ENCODE measurements at regions not wholly inside any gene's neighbourhood (a gene's known extent, or its start where the extent isn't known, plus 50 kb on each side); places are given as distances from the start of the nearest gene placed in this dataset.
A peak's percentile ranks its signal among the peaks of the same experiment; 100 is the strongest.
"Not testable (repeated sequence)": the region's sequence is repeated elsewhere in the genome, so short reads cannot be mapped to it uniquely, and the experiment has no call there.

DNA sequence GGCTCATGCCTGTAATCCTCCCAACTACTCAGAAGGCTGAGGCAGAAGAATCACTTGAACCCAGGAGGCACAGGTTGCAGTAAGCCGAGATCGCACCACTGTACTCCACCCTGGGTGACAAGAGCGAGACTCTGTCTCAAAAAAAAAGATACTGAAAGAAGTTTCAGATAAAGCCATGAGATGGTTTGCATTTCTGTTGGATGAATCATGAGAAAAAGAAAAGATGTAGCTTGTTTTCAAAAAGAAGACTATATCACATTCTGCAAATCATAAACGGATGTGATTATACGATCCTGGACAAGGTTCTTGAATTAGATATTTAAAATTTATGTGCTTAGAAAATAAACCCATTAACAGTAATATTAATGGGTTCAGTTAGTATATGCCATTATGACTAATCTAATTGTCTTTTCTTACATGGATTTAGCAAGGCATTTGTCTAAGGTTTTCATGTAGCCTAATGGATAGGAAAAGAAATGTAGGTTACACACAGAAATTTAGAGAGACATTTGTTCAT is 345.9 kb downstream of the SLC7A11 start:
- Mint-ChIP-seq H3K9me3 (no peaks in the 10 kb centered on the region), H3K4me3 (no peak overlapping the region), H3K36me3 (ENCODE audit: low read depth) (no peaks in the 10 kb centered on the region), H3K27me3 (ENCODE audit: low read depth, poor library complexity) (no peaks in the 10 kb centered on the region), H3K4me1 (no peaks in the 10 kb centered on the region), H3K27ac (no peak overlapping the region)
- DNase-seq: no peak
- TF ChIP-seq, protein P1, sequence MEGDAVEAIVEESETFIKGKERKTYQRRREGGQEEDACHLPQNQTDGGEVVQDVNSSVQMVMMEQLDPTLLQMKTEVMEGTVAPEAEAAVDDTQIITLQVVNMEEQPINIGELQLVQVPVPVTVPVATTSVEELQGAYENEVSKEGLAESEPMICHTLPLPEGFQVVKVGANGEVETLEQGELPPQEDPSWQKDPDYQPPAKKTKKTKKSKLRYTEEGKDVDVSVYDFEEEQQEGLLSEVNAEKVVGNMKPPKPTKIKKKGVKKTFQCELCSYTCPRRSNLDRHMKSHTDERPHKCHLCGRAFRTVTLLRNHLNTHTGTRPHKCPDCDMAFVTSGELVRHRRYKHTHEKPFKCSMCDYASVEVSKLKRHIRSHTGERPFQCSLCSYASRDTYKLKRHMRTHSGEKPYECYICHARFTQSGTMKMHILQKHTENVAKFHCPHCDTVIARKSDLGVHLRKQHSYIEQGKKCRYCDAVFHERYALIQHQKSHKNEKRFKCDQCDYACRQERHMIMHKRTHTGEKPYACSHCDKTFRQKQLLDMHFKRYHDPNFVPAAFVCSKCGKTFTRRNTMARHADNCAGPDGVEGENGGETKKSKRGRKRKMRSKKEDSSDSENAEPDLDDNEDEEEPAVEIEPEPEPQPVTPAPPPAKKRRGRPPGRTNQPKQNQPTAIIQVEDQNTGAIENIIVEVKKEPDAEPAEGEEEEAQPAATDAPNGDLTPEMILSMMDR (IDR thresholded peaks at IDR 0.05): no peak

DNA sequence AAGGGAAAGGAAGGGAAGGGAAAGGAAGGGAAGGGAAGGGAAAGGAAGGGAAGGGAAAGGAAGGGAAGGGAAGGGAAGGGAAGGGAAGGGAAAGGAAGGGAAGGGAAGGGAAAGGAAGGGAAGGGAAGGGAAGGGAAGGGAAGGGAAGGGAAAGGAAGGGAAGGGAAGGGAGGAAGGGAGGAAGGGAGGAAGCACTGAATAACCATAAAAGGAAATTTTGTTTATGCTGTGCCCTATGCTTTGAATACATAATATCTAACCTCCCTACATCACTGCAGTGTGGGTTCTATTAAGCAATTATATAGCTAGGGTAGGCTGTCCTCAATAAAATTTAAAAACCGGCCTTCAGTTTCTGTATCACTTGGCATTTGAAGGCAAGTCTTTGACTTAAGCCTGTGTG is 346.6 kb downstream of the SLC7A11 start:
- not testable (repeated sequence) for DNase-seq; H3K4me1 Mint-ChIP-seq; H3K27me3 Mint-ChIP-seq (ENCODE audit: low read depth, poor library complexity); H3K9me3 Mint-ChIP-seq; H3K36me3 Mint-ChIP-seq (ENCODE audit: low read depth); H3K4me3 Mint-ChIP-seq; H3K27ac Mint-ChIP-seq

DNA sequence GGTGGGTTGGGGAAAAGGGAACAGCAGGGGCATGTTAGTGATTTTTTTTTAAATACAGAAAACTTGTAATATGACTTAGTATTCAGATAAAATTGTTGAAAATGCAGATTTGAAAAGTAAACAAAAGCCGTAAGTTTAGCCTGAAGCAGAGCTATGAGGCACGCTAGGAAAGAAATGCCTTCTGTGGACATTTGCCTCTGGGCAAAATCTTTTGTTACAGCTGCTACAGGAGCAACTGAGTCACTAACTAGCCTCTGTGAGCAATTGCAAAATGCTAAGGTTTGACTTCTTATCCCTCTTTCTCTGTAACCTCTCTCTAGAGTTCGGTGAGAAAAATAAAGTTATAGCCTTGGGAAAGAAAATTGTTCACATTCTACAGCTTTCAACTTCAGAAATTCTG is 350.0 kb downstream of the SLC7A11 start:
- H3K36me3 Mint-ChIP-seq (ENCODE audit: low read depth): no peaks in the 10 kb centered on the region
- no peaks in the 10 kb centered on the region for H3K27me3 Mint-ChIP-seq (ENCODE audit: low read depth, poor library complexity)
- DNase-seq: no peak
- TF ChIP-seq, protein P1 (IDR thresholded peaks at IDR 0.05): no peak
- H3K27ac Mint-ChIP-seq: no peak overlapping the region
- H3K4me1 Mint-ChIP-seq: no peaks in the 10 kb centered on the region
- no peak overlapping the region for H3K4me3 Mint-ChIP-seq
- peaks cover 3% of the 10 kb centered on the region for H3K9me3 Mint-ChIP-seq

DNA sequence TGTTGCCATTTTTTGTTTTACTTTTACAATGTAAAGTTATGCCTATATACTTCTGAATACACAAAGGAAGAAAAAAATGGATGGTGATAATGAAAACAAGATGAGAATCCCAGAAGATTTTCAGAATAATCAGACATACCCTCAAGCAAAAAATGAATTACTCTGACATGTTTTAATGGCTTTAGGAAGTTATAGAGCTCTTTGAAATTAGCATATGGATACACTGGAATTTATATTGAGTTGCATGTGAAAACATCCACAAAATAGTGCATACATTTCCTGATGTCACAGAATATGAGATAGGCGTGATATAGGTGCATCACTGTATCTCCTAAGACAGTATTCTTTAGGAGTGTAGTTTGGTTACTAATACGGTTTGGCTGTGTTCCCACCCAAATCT is 351.3 kb downstream of the SLC7A11 start:
- Mint-ChIP-seq H3K4me1 (no peaks in the 10 kb centered on the region), H3K36me3 (ENCODE audit: low read depth) (no peaks in the 10 kb centered on the region), H3K4me3 (no peak overlapping the region), H3K27ac (no peak overlapping the region), H3K9me3 (peaks cover 3% of the 10 kb centered on the region), H3K27me3 (ENCODE audit: low read depth, poor library complexity) (no peaks in the 10 kb centered on the region)
- TF ChIP-seq, protein P1 (IDR thresholded peaks at IDR 0.05): no peak
- no peak for DNase-seq

DNA sequence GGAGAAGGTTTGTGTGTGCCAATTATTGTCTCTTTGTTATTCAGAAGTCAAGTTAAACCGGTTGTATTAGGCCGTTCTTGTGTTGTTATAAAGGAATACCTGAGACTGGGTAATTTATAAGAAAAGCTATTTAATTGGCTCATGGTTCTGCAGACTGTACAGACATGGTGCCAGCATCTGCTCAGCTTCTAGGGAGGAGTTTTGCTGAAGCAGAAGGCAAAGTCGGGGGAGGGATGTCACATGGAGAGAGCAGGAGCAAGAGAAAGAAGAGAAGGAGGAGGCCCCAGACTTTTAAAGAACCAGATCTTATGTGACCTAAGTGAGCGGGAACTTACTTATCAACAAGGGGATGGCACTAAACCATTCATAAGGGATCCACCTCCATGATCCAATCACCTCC is 349.3 kb upstream of the PCDH18 start:
- peaks cover 4% of the 10 kb centered on the region for H3K9me3 Mint-ChIP-seq
- H3K36me3 Mint-ChIP-seq (ENCODE audit: low read depth): no peaks in the 10 kb centered on the region

DNA sequence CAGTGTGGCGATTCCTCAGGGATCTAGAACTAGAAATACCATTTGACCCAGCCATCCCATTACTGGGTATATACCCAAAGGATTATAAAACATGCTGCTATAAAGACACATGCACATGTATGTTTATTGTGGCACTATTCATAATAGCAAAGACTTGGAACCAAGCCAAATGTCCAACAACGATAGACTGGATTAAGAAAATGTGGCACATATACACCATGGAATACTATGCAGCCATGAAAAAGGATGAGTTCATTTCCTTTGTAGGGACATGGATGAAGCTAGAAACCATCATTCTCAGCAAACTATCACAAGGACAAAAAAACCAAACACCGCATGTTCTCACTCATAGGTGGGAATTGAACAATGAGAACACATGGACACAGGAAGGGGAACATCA is 335.8 kb upstream of the PCDH18 start:
- not testable (repeated sequence) for H3K36me3 Mint-ChIP-seq (ENCODE audit: low read depth); H3K4me3 Mint-ChIP-seq; DNase-seq; H3K27me3 Mint-ChIP-seq (ENCODE audit: low read depth, poor library complexity); H3K4me1 Mint-ChIP-seq; H3K9me3 Mint-ChIP-seq; H3K27ac Mint-ChIP-seq

More for the DNA sequence above, 349.3 kb upstream of the PCDH18 start:
- no peak overlapping the region for H3K4me3 Mint-ChIP-seq
- no peaks in the 10 kb centered on the region for H3K4me1 Mint-ChIP-seq
- H3K27ac Mint-ChIP-seq: peak overlapping the region; percentile 79
- no peak for DNase-seq
- H3K27me3 Mint-ChIP-seq (ENCODE audit: low read depth, poor library complexity): no peaks in the 10 kb centered on the region
- TF ChIP-seq, protein P1 (IDR thresholded peaks at IDR 0.05): no peak

DNA sequence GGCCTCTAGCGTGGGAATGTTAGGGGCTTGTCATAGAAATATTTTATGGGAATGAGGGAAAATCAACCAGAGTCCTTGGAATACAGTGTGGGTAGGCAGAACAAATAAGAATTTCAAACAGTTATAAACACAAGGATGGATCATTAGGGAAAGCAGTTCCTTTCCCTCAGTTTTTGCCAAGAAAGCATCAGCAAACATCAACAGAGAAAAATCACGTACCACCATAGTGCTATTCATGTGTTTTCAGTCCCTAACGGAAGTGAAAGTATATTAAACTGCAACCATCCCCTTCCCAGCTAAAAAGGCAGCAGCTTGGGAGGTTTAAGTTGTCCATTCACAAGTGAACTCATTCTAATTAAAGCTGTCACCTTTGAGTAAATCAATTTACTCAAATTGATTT is 334.4 kb upstream of the PCDH18 start:
- DNase-seq: no peak

More for the DNA sequence above, 334.4 kb upstream of the PCDH18 start:
- Mint-ChIP-seq H3K9me3 (peaks cover 3% of the 10 kb centered on the region), H3K27me3 (ENCODE audit: low read depth, poor library complexity) (no peaks in the 10 kb centered on the region), H3K4me1 (no peaks in the 10 kb centered on the region), H3K27ac (no peak overlapping the region), H3K4me3 (no peak overlapping the region), H3K36me3 (ENCODE audit: low read depth) (no peaks in the 10 kb centered on the region)
- TF ChIP-seq, protein P1 (IDR thresholded peaks at IDR 0.05): no peak
